ENCODE measurements at regions not wholly inside any gene's neighbourhood (a gene's known extent, or its start where the extent isn't known, plus 50 kb on each side); places are given as distances from the start of the nearest gene placed in this dataset.

DNA sequence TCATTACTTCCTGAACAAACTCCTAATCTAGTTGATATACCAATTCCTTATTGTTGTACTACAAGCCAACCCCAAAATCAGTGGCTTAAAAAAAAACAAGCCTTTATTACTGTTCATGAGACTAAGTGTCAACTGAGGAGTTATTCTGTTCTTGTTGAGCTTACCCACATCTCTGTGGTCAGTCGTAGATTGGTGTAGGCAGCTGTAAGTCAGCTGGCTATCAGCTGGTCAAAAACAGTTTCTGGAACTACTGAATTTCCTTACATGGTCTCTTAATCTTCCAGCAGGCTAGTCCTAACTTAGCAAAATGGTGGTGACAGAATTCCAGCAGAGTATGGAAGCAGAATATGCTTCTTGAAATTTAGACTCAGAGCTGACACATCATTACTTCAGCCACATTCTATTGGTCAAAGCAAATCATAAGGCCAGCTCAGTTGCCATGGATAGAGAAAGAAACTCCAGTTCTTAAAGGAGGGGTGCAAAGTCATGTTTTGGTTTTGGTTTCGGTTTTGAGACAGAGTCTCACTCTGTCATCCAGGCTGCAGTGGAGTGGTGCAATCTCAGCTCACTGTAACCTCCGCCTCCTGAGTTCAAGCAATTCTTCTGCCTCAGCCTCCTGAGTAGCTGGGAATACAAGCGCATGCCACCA, 386.1 kb upstream of the MPDZ start:
- no peak for TF ChIP-seq EZH2 (IDR thresholded peaks at IDR 0.05; ENCODE audit: borderline replicate concordance, low read depth, low read length, poor library complexity, severe bottlenecking)
- TF ChIP-seq, protein P1, sequence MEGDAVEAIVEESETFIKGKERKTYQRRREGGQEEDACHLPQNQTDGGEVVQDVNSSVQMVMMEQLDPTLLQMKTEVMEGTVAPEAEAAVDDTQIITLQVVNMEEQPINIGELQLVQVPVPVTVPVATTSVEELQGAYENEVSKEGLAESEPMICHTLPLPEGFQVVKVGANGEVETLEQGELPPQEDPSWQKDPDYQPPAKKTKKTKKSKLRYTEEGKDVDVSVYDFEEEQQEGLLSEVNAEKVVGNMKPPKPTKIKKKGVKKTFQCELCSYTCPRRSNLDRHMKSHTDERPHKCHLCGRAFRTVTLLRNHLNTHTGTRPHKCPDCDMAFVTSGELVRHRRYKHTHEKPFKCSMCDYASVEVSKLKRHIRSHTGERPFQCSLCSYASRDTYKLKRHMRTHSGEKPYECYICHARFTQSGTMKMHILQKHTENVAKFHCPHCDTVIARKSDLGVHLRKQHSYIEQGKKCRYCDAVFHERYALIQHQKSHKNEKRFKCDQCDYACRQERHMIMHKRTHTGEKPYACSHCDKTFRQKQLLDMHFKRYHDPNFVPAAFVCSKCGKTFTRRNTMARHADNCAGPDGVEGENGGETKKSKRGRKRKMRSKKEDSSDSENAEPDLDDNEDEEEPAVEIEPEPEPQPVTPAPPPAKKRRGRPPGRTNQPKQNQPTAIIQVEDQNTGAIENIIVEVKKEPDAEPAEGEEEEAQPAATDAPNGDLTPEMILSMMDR (conservative IDR thresholded peaks at IDR 0.05; ENCODE audit: low read depth, low read length) = no peak

All from A673 (cell line).